Loucy (cell line): ENCODE measurements at regions not wholly inside any gene's neighbourhood (a gene's known extent, or its start where the extent isn't known, plus 50 kb on each side); places are given as distances from the start of the nearest gene placed in this dataset.

ENCODE experiments used
- EZH2phosphoT487 ChIP-seq: fragments of 200-600 bp; IDR thresholded peaks from 2 replicates; pipeline ENCODE4 v1.6.1; 2018; ENCODE audit warnings: antibody characterized with exemption, mild to moderate bottlenecking, moderate library complexity, borderline replicate concordance
- TF ChIP-seq, protein P1 (sequence below): fragments of 200-600 bp; sonication (generic); conservative IDR thresholded peaks from 2 replicates; pipeline ENCODE4 v1.5.1; 2014; ENCODE audit warnings: mild to moderate bottlenecking, antibody characterized with exemption, low read length

DNA sequence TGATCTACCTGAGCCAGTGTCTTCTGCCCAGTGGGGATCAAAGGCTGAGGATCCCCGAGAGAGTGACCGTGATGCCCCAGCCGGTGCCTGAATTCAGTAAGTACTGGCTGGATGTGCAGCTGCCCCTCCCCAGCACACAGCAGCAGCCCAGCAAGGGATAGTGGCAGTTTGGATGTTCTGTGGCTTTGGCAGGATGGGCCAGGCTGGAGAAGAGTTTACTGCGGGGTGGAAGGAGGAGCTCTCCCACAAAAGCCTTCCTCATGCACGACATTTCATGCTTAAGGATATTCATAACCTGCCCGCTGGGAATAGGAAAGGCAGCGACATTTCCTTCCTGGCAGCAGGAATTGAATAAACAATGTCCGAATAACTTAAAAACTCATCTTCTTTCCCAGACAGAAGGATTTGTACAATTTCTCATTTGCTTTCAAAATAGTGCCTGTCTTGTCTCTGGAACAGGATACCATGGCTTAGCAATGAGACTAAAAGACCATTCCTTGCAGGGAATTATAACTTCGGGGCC lies 135.6 kb upstream of the PRMT8 start:
- TF ChIP-seq, protein P1, sequence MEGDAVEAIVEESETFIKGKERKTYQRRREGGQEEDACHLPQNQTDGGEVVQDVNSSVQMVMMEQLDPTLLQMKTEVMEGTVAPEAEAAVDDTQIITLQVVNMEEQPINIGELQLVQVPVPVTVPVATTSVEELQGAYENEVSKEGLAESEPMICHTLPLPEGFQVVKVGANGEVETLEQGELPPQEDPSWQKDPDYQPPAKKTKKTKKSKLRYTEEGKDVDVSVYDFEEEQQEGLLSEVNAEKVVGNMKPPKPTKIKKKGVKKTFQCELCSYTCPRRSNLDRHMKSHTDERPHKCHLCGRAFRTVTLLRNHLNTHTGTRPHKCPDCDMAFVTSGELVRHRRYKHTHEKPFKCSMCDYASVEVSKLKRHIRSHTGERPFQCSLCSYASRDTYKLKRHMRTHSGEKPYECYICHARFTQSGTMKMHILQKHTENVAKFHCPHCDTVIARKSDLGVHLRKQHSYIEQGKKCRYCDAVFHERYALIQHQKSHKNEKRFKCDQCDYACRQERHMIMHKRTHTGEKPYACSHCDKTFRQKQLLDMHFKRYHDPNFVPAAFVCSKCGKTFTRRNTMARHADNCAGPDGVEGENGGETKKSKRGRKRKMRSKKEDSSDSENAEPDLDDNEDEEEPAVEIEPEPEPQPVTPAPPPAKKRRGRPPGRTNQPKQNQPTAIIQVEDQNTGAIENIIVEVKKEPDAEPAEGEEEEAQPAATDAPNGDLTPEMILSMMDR = no peak
- no peak for TF ChIP-seq EZH2phosphoT487
